SU-DHL-6 (cell line): ENCODE measurements at regions not wholly inside any gene's neighbourhood (a gene's known extent, or its start where the extent isn't known, plus 50 kb on each side); places are given as distances from the start of the nearest gene placed in this dataset.

Experiments
- EZH2phosphoT487 ChIP-seq: fragments of 200-600 bp; sonication (generic), shearing (Covaris generic); conservative IDR thresholded peaks from 2 replicates; pipeline ENCODE4 v1.6.1; 2018; ENCODE audit warnings: mild to moderate bottlenecking, antibody characterized with exemption, low read length, moderate library complexity, mixed read lengths
- TF ChIP-seq, protein P1 (sequence below): fragments of 200-600 bp; sonication (generic); IDR thresholded peaks from one replicate; pipeline ENCODE4 v1.5.1; 2017; ENCODE audit warnings: antibody characterized with exemption, mild to moderate bottlenecking, low read length, moderate library complexity; ENCODE audit not compliant: insufficient read depth, poor library complexity, severe bottlenecking

- TF ChIP-seq, protein P1, sequence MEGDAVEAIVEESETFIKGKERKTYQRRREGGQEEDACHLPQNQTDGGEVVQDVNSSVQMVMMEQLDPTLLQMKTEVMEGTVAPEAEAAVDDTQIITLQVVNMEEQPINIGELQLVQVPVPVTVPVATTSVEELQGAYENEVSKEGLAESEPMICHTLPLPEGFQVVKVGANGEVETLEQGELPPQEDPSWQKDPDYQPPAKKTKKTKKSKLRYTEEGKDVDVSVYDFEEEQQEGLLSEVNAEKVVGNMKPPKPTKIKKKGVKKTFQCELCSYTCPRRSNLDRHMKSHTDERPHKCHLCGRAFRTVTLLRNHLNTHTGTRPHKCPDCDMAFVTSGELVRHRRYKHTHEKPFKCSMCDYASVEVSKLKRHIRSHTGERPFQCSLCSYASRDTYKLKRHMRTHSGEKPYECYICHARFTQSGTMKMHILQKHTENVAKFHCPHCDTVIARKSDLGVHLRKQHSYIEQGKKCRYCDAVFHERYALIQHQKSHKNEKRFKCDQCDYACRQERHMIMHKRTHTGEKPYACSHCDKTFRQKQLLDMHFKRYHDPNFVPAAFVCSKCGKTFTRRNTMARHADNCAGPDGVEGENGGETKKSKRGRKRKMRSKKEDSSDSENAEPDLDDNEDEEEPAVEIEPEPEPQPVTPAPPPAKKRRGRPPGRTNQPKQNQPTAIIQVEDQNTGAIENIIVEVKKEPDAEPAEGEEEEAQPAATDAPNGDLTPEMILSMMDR, result no peak
- TF ChIP-seq EZH2phosphoT487, result no peak
Observed at GRCh38 chr14:98470663-98471062, 801.3 kb downstream of the BCL11B start.
